Adrenal gland (tissue), 9 donors: ENCODE measurements at regions not wholly inside any gene's neighbourhood (a gene's known extent, or its start where the extent isn't known, plus 50 kb on each side); places are given as distances from the start of the nearest gene placed in this dataset.

Source experiments
- DNase-seq, 7 donors: peaks; one replicate each; pipeline ENCODE4 v3.0.0-alpha.2; 2019 to 2020
- H3K27ac ChIP-seq, 5 donors: fragments of 200-600 bp; sonication (generic) in 4 of 5; 1 replicate in 3 of 5; 2 replicates in 2 of 5; pipeline versions ENCODE4 v1.5.1 to v1.8.0; 2016 to 2020; ENCODE audit warnings: mild to moderate bottlenecking in 1 of 5
- H3K27me3 ChIP-seq: fragments of 200-600 bp; 2 replicates; pipeline ENCODE4 v1.8.0; 2021
- H3K36me3 ChIP-seq, 2 donors: fragments of 200-600 bp; replicated peaks in 1 of 2; 1 replicate in 1 of 2; 2 replicates in 1 of 2; pipeline versions ENCODE4 v1.5.1 to v1.8.0; 2018 to 2022
- H3K4me1 ChIP-seq, 2 donors: fragments of 200-600 bp; replicated peaks in 1 of 2; 1 replicate in 1 of 2; 2 replicates in 1 of 2; pipeline versions ENCODE4 v1.5.1 to v1.8.0; 2018 to 2021
- H3K4me3 ChIP-seq, 4 donors: fragments of 200-600 bp; sonication (generic) in 3 of 4; one replicate each; pipeline ENCODE4 v1.5.1; 2016 to 2018
- H3K9me3 ChIP-seq, 3 donors: fragments of 200-600 bp; sonication (generic) in 1 of 3; replicated peaks in 1 of 3; 1 replicate in 2 of 3; 2 replicates in 1 of 3; pipeline versions ENCODE4 v1.5.1 to v1.8.0; 2016 to 2021
- POLR2A ChIP-seq, 2 donors: fragments of 450-650 bp; IDR thresholded peaks; one replicate each; pipeline ENCODE4 v1.6.1; 2017; ENCODE audit warnings: antibody characterized with exemption in 2 of 2, mild to moderate bottlenecking in 2 of 2, moderate library complexity in 1 of 2
- WGBS, 4 donors: extraction: QIAGEN DNeasy Blood & Tissue Kit in 2 of 4; methylation state at CpG; one replicate each; pipeline versions ENCODE4 v1.1.5 to v1.1.7; 2013 to 2017; 5-methylcytosine and 5-hydroxymethylcytosine counted together
- intact Hi-C, 2 donors: fragments of 100-400 bp; cut with DNase I; formaldehyde crosslinking; loops; one replicate each; pipeline versions ENCODE4 v1.14.1 to v1.15.0; 2022 to 2023
- TF ChIP-seq, protein P1 (sequence below), 6 experiments: fragments of 450-650 bp in 4 of 6; fragments of 200-600 bp in 2 of 6; sonication (generic) in 1 of 6; IDR thresholded peaks; 1 replicate in 5 of 6; 2 replicates in 1 of 6; pipeline versions ENCODE4 v1.5.1 to v1.8.0; 2016 to 2021; ENCODE audit warnings: antibody characterized with exemption in 6 of 6, mild to moderate bottlenecking in 2 of 6, moderate library complexity in 1 of 6
- donor health status: healthy with polysubstance abuse.
- donor health status: Bipolar disorder and iron deficiency.
- donor health status: DM: yes; HTN: yes; CAD: no.
- donor health status: DM: no; HTN: no; CAD: no.
- donor health status: DM: no; HTN: no; CAD: no.

DNA sequence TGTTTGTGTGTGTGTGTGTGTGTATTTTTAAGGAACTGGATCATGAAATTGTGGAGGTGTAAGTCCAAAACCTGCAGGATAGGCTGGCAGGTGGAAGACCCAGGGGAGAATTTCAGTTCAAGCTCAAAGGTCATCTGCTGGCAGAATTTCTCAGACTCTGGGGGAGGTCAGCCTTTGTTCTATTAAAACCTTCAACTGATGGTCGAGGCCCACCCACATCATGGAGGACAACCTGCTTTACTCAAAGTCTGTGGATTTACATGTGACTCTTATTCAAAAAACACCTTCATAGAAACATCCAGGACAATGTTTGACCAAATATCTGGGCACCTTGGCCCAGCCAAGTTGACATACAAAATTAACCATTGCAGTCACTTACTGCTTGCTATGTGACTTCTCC, 157.2 kb downstream of the EDEM1 start:
- H3K4me1 ChIP-seq, result no peaks in the 10 kb centered on the region
- intact Hi-C loops, result no loop called here
- no peaks in the 10 kb centered on the region for H3K27me3 ChIP-seq
- no peaks in the 10 kb centered on the region for H3K36me3 ChIP-seq
- H3K27ac ChIP-seq, result no peak overlapping the region
- 75 to 88% (median 83%) methylated on average over 1 of the region's 1 CpG for WGBS, 4 donors
- no peak overlapping the region for H3K4me3 ChIP-seq
- no peaks in the 10 kb centered on the region for H3K9me3 ChIP-seq
- no peak for TF ChIP-seq POLR2A (IDR thresholded peaks at IDR 0.05)
- TF ChIP-seq, protein P1, sequence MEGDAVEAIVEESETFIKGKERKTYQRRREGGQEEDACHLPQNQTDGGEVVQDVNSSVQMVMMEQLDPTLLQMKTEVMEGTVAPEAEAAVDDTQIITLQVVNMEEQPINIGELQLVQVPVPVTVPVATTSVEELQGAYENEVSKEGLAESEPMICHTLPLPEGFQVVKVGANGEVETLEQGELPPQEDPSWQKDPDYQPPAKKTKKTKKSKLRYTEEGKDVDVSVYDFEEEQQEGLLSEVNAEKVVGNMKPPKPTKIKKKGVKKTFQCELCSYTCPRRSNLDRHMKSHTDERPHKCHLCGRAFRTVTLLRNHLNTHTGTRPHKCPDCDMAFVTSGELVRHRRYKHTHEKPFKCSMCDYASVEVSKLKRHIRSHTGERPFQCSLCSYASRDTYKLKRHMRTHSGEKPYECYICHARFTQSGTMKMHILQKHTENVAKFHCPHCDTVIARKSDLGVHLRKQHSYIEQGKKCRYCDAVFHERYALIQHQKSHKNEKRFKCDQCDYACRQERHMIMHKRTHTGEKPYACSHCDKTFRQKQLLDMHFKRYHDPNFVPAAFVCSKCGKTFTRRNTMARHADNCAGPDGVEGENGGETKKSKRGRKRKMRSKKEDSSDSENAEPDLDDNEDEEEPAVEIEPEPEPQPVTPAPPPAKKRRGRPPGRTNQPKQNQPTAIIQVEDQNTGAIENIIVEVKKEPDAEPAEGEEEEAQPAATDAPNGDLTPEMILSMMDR (IDR thresholded peaks at IDR 0.05), result no peak
- no peak for DNase-seq

DNA sequence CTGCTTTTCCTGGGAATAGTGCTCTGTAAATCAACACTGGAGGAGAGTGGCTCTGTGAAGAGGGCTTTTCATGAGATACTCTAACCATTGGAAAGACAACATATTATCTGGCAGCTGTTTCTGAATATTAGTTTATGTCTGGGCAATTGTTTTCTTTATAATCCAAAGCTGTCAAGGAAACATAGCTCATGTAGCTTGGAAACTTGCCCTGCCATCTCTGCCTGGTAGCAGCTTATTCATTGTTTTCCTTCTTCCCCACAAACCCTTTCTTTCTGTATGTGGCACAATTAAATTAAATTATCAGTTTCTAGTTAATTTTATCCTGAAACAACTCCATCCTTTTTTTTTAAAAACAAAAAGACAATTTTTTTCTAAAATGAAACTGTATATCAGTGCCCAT, 160.0 kb downstream of the EDEM1 start:
- H3K9me3 ChIP-seq, result no peaks in the 10 kb centered on the region
- H3K4me1 ChIP-seq, result no peaks in the 10 kb centered on the region
- TF ChIP-seq POLR2A (IDR thresholded peaks at IDR 0.05), result no peak
- TF ChIP-seq, protein P1 (IDR thresholded peaks at IDR 0.05), result no peak
- H3K4me3 ChIP-seq, result no peak overlapping the region
- no peaks in the 10 kb centered on the region for H3K36me3 ChIP-seq
- intact Hi-C loops, result no loop called here
- no peak for DNase-seq
- H3K27me3 ChIP-seq, result no peaks in the 10 kb centered on the region
- H3K27ac ChIP-seq, result no peak overlapping the region

DNA sequence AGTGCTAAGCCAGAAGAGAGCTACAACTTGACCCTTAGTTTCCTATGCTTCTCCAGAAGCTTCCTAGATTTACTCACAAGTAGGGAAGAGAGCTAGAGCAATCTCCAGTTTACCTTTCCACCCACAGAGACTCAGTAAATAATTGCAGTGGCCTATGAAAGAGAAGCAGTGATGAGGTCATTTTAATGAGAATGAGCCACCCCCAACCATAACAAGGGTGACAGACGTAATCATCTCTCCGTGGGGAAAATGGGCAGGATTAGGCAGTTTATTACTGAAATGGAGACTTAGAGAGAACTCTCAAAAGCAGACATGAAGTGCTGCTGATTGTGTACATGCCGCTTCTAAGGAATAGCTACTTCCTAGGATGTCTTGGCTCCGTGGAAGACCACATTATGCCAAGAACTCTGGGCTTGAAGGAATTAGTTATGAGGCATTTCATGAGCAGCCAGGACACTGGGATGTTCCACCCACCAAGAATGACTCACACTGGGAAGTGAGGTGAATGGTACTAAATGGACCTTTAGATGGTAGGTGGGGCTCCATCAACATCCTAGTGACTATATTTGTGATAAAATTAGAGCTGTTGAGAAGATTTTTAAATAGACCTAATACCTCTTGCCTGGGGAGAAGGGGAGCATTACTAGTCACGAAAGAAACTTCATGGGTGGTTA, 160.9 kb downstream of the EDEM1 start:
- H3K27ac ChIP-seq, result no peak overlapping the region
- no peaks in the 10 kb centered on the region for H3K36me3 ChIP-seq
- H3K4me3 ChIP-seq, result no peak overlapping the region
- TF ChIP-seq POLR2A (IDR thresholded peaks at IDR 0.05), result no peak
- TF ChIP-seq, protein P1 (IDR thresholded peaks at IDR 0.05), result no peak
- DNase-seq, result no peak
- no peaks in the 10 kb centered on the region for H3K4me1 ChIP-seq
- 69 to 76% (median 72%) methylated on average over 5 of the region's 5 CpGs for WGBS, 4 donors
- intact Hi-C loops, result no loop called here
- no peaks in the 10 kb centered on the region for H3K9me3 ChIP-seq
- H3K27me3 ChIP-seq, result no peaks in the 10 kb centered on the region

DNA sequence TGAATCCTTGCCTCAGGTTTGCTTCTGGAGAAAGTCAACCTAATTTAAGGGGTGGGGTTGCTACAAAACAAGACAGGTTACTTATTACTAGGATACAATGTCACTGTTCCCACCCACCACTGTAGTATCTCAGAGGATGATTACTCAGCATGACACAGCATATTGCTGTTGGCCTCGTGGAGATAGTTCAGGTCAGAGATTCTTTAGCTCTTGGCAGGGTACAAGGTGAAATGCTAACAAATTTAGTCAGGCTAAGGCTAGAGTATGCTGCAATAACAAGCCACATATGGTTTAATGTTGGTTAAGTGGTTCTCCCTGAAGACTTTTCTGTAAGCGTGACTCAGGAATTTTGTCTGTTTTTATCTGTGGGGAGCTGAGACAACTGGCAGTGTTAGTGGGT, 161.8 kb downstream of the EDEM1 start:
- Histone ChIP-seq H3K4me1 (no peaks in the 10 kb centered on the region), H3K27ac (no peak overlapping the region), H3K4me3 (no peak overlapping the region), H3K36me3 (no peaks in the 10 kb centered on the region), H3K27me3 (no peaks in the 10 kb centered on the region), H3K9me3 (no peaks in the 10 kb centered on the region)
- no peak for DNase-seq
- intact Hi-C loops, result no loop called here
- WGBS, 4 donors, result 45 to 58% (median 53%) methylated on average over 2 of the region's 2 CpGs
- TF ChIP-seq POLR2A (IDR thresholded peaks at IDR 0.05), result no peak
- TF ChIP-seq, protein P1 (IDR thresholded peaks at IDR 0.05), result no peak
